Ovary (tissue), 3 donors: ENCODE measurements at regions not wholly inside any gene's neighbourhood (a gene's known extent, or its start where the extent isn't known, plus 50 kb on each side); places are given as distances from the start of the nearest gene placed in this dataset.

ENCODE experiments used
- CTCF ChIP-seq, 3 donors: fragments of 450-650 bp in 2 of 3; fragments of 200-600 bp in 1 of 3; IDR thresholded peaks; one replicate each; pipeline versions ENCODE4 v1.5.1 to v1.8.0; 2016 to 2022; ENCODE audit warnings: antibody characterized with exemption in 3 of 3, mild to moderate bottlenecking in 1 of 3
- EP300 ChIP-seq: sonication (generic); formaldehyde crosslinking; IDR thresholded peaks from one replicate; pipeline ENCODE4 v1.6.1; 2017; ENCODE audit warnings: antibody characterized with exemption
- POLR2A ChIP-seq: fragments of 450-650 bp; IDR thresholded peaks from one replicate; pipeline ENCODE4 v1.6.1; 2017; ENCODE audit warnings: antibody characterized with exemption, mild to moderate bottlenecking, moderate library complexity
- donor health status: DM: no; HTN: no; CAD: no.

GRCh38 chr1:114278911-114279310 is 125.2 kb upstream of the SYT6 start:
- TF ChIP-seq POLR2A (no peak), CTCF (IDR thresholded peaks at IDR 0.05) (no peak), EP300 (no peak)
